Transverse colon (tissue), 4 donors: ENCODE measurements at regions not wholly inside any gene's neighbourhood (a gene's known extent, or its start where the extent isn't known, plus 50 kb on each side); places are given as distances from the start of the nearest gene placed in this dataset.

ENCODE experiments used
- EP300 ChIP-seq: sonication (generic); formaldehyde crosslinking; IDR thresholded peaks from one replicate; pipeline ENCODE4 v1.6.1; 2017; ENCODE audit warnings: antibody characterized with exemption, low read depth
- POLR2A ChIP-seq: fragments of 450-650 bp; IDR thresholded peaks from one replicate; pipeline ENCODE4 v1.6.1; 2016; ENCODE audit warnings: antibody characterized with exemption, mild to moderate bottlenecking, moderate library complexity
- POLR2AphosphoS5 ChIP-seq, 3 donors: sonication (generic); formaldehyde crosslinking; IDR thresholded peaks; one replicate each; pipeline ENCODE4 v1.6.1; 2016; ENCODE audit warnings: antibody characterized with exemption in 3 of 3
- TF ChIP-seq, protein P1 (sequence below), 5 experiments: fragments of 200-600 bp in 3 of 5; fragments of 450-650 bp in 2 of 5; sonication (generic) in 3 of 5; IDR thresholded peaks; 1 replicate in 2 of 5; 2 replicates in 3 of 5; pipeline ENCODE4 v1.5.1; 2016 to 2017; ENCODE audit warnings: antibody characterized with exemption in 5 of 5, inconsistent platforms in 3 of 5, mild to moderate bottlenecking in 2 of 5, moderate library complexity in 1 of 5

DNA sequence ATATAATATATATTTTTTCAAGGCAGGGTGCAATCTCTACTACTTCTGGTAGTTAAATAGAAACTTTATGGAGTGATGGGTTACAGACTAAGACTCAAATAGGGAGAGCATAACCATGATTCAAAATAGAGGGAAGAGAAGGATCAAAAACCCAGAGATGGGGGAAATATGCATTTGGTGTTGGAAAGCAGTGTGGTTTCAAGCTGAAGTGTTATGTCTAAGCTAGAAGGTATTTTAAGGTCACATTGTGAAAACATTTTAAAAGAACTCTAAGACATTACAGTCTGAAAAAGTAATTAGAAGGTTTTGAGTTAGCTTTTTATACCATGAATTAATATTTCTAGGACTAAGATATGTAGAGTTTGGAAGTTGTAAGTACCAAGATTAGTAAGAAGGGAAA lies 2741.4 kb downstream of the PCDH9 start:
- TF ChIP-seq, protein P1, sequence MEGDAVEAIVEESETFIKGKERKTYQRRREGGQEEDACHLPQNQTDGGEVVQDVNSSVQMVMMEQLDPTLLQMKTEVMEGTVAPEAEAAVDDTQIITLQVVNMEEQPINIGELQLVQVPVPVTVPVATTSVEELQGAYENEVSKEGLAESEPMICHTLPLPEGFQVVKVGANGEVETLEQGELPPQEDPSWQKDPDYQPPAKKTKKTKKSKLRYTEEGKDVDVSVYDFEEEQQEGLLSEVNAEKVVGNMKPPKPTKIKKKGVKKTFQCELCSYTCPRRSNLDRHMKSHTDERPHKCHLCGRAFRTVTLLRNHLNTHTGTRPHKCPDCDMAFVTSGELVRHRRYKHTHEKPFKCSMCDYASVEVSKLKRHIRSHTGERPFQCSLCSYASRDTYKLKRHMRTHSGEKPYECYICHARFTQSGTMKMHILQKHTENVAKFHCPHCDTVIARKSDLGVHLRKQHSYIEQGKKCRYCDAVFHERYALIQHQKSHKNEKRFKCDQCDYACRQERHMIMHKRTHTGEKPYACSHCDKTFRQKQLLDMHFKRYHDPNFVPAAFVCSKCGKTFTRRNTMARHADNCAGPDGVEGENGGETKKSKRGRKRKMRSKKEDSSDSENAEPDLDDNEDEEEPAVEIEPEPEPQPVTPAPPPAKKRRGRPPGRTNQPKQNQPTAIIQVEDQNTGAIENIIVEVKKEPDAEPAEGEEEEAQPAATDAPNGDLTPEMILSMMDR (IDR thresholded peaks at IDR 0.05): no peak
- TF ChIP-seq POLR2A: no peak
- no peak for TF ChIP-seq POLR2AphosphoS5 (IDR thresholded peaks at IDR 0.05)
- TF ChIP-seq EP300: no peak
